CD4-positive, alpha-beta T cell treated with Interleukin-17A for 4 hours (primary cell): ENCODE measurements at regions not wholly inside any gene's neighbourhood (a gene's known extent, or its start where the extent isn't known, plus 50 kb on each side); places are given as distances from the start of the nearest gene placed in this dataset.

Experiments
- DNase-seq: peaks from one replicate; pipeline ENCODE4 v3.0.0-alpha.2; 2020; ENCODE audit warnings: mixed read lengths

GRCh38 chr2:144606466-144607095 lies 86.7 kb upstream of the ZEB2 start:
- no peak for DNase-seq

- DNase-seq = no peak
Measured at GRCh38 chr2:144605231-144605840, 85.4 kb upstream of the ZEB2 start.

- DNase-seq = no peak
Measured at GRCh38 chr2:144603334-144603733, 83.4 kb upstream of the ZEB2 start.

GRCh38 chr2:144598906-144599305 lies 79.0 kb upstream of the ZEB2 start:
- no peak for DNase-seq

GRCh38 chr2:144597894-144598593 lies 78.1 kb upstream of the ZEB2 start:
- DNase-seq = no peak

- DNase-seq = no peak
Measured at GRCh38 chr2:144597388-144597787, 77.5 kb upstream of the ZEB2 start.

- no peak for DNase-seq
Measured at GRCh38 chr2:144596073-144596871, 76.4 kb upstream of the ZEB2 start.

GRCh38 chr2:144595686-144596072 lies 75.8 kb upstream of the ZEB2 start:
- no peak for DNase-seq

- DNase-seq = no peak
Measured at GRCh38 chr2:144595279-144595678, 75.4 kb upstream of the ZEB2 start.

GRCh38 chr2:144593803-144594202 lies 73.9 kb upstream of the ZEB2 start:
- DNase-seq = no peak

GRCh38 chr2:144592500-144593256 lies 72.8 kb upstream of the ZEB2 start:
- DNase-seq = no peak

- no peak for DNase-seq
Measured at GRCh38 chr2:144587306-144587705, 67.4 kb upstream of the ZEB2 start.

- no peak for DNase-seq
Measured at GRCh38 chr2:144586476-144586875, 66.6 kb upstream of the ZEB2 start.

- DNase-seq = no peak
Measured at GRCh38 chr2:144583741-144584453, 64.0 kb upstream of the ZEB2 start.

- DNase-seq = no peak
Measured at GRCh38 chr2:144583381-144583729, 63.4 kb upstream of the ZEB2 start.

- DNase-seq = no peak
Measured at GRCh38 chr2:144582651-144583380, 62.9 kb upstream of the ZEB2 start.

GRCh38 chr2:144580521-144581161 lies 60.7 kb upstream of the ZEB2 start:
- DNase-seq = no peak

- DNase-seq = no peak
Measured at GRCh38 chr2:144579556-144579955, 59.6 kb upstream of the ZEB2 start.

- DNase-seq = no peak
Measured at GRCh38 chr2:144578099-144578498, 58.2 kb upstream of the ZEB2 start.

GRCh38 chr2:144572977-144573376 lies 53.1 kb upstream of the ZEB2 start:
- no peak for DNase-seq

GRCh38 chr2:144571770-144572169 lies 51.9 kb upstream of the ZEB2 start:
- DNase-seq = no peak
